Thyroid gland (tissue), 4 donors: ENCODE measurements at regions not wholly inside any gene's neighbourhood (a gene's known extent, or its start where the extent isn't known, plus 50 kb on each side); places are given as distances from the start of the nearest gene placed in this dataset.

Source experiments
- POLR2A ChIP-seq, 2 donors: fragments of 450-650 bp; IDR thresholded peaks; one replicate each; pipeline ENCODE4 v1.6.1; 2017; ENCODE audit warnings: antibody characterized with exemption in 2 of 2, mild to moderate bottlenecking in 2 of 2, moderate library complexity in 1 of 2
- TF ChIP-seq, protein P1 (sequence below), 6 experiments: fragments of 200-600 bp in 3 of 6; fragments of 450-650 bp in 3 of 6; sonication (generic) in 3 of 6; IDR thresholded peaks; one replicate each; pipeline ENCODE4 v1.5.1; 2016 to 2019; ENCODE audit warnings: antibody characterized with exemption in 6 of 6, mild to moderate bottlenecking in 2 of 6, inconsistent platforms in 1 of 6, moderate library complexity in 1 of 6

DNA sequence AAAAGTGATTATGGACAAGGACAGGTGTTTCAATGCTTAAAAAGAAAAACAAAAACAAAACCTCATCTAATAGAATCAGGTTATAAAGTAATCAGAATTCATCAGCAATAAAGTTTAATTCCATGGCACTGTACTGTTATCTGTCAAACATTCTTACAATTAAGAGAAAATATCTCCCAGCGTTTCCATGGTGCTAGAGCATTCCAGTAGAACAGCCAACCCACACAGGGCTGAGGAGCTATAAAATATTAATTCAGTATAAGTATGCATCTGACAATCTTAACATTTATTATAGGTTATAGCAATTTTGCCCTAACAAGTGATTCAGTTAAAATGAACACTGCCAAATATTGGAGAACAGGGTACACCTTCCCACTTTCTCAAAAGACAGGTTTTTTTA is 128.7 kb upstream of the DEPDC1 start:
- TF ChIP-seq, protein P1, sequence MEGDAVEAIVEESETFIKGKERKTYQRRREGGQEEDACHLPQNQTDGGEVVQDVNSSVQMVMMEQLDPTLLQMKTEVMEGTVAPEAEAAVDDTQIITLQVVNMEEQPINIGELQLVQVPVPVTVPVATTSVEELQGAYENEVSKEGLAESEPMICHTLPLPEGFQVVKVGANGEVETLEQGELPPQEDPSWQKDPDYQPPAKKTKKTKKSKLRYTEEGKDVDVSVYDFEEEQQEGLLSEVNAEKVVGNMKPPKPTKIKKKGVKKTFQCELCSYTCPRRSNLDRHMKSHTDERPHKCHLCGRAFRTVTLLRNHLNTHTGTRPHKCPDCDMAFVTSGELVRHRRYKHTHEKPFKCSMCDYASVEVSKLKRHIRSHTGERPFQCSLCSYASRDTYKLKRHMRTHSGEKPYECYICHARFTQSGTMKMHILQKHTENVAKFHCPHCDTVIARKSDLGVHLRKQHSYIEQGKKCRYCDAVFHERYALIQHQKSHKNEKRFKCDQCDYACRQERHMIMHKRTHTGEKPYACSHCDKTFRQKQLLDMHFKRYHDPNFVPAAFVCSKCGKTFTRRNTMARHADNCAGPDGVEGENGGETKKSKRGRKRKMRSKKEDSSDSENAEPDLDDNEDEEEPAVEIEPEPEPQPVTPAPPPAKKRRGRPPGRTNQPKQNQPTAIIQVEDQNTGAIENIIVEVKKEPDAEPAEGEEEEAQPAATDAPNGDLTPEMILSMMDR (IDR thresholded peaks at IDR 0.05): no peak
- no peak for TF ChIP-seq POLR2A (IDR thresholded peaks at IDR 0.05)
